Suppressor macrophage treated with lipopolysaccharide for 1 hour (primary cell): ENCODE measurements at regions not wholly inside any gene's neighbourhood (a gene's known extent, or its start where the extent isn't known, plus 50 kb on each side); places are given as distances from the start of the nearest gene placed in this dataset.

Experiments
- DNase-seq, 3 donors: peaks; one replicate each; pipeline ENCODE4 v3.0.0-alpha.2; 2020 to 2022

- no peak for DNase-seq
These were observed 358.2 kb upstream of the CLNK start for GRCh38 chr4:11042760-11043159.

DNA sequence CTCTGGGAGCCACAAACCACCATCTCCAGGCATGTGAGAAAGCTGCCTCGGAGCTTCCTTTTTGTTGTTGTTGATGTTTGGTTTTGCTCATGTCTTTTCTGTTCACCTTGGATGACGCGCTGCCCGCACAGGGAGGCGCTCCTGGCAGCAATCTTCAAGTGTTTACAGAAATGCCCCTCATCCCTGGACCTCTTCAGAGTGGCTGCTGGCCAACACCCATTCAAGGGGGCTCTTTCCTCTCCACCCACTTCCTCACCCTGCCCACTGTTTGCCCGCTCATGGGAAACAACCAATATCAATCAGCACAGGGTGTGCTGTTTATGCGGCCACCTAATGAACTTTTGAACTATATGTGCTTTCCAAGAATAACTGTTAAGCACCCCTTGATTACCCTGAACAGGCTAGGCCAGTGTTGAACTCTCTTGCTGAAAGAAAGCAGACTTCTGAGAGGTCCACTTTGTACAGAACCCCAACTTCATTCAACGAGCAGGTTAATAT, 355.1 kb upstream of the CLNK start:
- DNase-seq = no peak

DNA sequence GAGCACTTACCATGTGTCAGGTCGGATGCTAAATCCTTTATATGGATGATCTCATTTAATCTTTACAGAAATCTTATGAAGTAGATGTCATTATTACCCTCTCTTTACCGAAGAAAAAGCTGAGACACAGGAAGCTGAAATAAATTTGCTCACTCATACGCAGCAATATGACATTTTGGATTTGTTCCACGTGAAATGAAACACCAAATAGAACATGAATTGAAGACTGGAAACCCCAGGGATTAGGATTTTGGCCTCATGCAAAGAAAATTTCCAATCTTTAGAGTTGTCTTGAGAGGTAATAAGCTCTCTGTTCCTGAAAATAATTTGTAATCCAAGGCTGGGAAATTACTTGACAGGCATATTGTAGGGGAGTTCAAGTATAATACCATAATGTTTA, 354.4 kb upstream of the CLNK start:
- no peak for DNase-seq

DNA sequence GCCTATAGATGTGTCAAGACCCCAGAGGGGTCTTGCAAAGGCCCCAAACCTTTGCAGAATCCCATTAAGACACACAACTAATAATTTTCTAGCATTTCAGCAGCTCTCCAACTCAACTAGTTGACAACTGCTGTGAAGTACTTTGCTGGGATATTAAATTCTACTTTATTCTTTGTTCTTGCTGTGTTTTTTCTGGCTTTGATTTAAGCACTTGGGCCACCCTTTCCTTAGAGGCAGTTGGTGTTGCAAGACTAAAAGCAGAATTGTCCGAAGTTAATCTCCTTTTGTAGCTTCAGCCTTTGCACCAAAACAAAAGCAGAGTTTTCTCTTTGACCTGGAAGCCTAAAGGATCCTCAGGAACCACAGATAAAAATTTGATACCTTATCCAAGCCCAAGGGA, 353.1 kb upstream of the CLNK start:
- no peak for DNase-seq

GRCh38 chr4:11028334-11028733, 343.8 kb upstream of the CLNK start:
- DNase-seq = no peak

GRCh38 chr4:11021333-11021732, 336.8 kb upstream of the CLNK start:
- DNase-seq = no peak

DNA sequence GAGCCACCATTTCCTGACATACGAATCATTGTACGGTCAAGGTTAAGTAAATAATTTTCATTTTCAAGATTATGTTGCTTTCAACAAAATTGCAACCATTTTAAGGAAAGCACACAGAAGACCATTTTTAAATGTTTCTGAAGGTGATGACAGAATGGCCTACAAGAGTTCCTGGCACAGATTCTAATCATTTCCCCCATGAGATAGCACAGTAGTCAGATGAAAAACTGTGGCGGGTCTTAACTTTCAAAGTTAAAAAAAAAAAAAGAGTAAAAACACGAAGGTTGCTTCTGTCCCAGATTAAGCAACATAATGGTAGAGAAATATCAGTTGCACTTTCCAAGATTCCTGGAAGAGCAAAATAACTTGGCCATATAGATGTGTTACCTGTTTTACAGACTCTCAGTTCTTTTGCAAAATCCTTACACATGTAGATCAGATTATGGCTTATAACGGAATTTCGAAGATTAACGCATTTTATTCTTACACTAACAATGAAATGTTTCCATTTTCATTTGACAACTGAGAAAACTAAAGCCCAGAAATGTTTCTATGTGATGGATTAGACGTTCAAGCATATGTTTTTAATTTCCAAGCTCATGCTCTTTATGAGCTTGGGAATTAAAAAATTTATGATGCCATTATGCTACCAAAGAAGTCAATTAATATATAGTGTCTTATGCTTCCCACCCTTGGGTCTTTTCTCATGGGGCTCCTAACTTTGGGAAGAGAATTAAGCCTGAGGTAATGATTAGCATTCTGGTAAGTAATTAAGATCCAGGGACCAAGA, 335.1 kb upstream of the CLNK start:
- DNase-seq = no peak

DNA sequence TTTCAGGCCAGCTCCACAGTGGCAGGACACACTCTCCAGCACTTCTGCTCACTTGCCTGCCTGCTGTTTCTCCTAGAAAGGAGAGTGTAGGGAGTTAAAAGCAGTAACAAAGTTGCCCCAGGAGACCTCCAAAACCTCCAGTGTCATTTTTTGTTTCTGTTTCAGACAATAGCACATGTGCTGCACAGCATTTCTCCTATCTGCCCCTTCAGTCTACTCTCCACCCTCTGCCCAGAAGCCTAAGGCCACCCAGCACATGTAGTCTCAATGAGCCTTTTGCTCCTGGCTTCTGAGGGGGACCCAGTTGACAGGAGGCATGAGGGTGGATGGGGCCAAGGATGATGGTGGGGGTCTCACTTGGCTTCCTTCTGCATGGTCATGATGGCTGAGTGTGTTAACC, 329.6 kb upstream of the CLNK start:
- no peak for DNase-seq

GRCh38 chr4:11013094-11013664, 328.6 kb upstream of the CLNK start:
- DNase-seq = no peak

DNA sequence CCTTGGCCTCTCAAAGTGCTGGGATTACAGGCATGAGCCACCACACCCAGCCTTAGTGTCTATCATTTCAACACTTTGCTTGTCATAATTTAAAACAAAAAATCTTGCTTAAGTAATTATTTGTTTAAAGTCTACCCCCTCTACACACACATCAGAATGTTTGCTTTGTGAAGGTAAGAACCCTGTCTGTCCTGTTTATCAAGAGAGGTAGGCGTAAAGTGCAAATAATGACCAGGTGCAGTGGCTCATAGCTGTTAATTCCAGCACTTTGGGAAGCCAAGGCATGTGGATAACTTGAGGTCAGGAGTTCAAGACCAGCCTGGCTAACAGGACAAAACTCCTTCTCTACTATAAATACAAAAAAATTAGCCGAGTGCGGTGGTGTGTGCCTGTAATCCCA, 326.7 kb upstream of the CLNK start:
- DNase-seq = no peak

- DNase-seq = no peak
These were observed 326.1 kb upstream of the CLNK start for GRCh38 chr4:11010624-11011023.

- no peak for DNase-seq
These were observed 324.7 kb upstream of the CLNK start for GRCh38 chr4:11009281-11009680.

DNA sequence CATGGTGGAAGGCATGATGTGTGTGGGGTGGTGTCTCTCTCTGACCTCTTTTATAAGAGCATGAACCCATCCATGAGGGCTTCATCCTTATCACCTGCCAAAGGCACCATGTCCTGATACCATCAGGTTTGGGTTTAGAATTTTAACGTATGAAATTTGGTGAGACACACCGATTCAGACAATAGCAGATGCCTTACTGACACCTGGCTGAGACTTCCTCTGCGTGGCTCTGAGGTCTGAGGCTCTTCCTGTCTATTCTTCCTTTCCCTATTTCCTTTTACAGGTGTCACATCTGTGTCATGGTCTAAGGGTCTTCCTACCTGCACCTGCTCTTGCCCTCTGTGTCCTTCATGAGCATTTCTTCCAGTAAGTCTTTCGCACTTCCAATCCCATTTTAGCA, 320.7 kb upstream of the CLNK start:
- DNase-seq = no peak

GRCh38 chr4:11004818-11005217, 320.2 kb upstream of the CLNK start:
- no peak for DNase-seq

- DNase-seq = no peak
These were observed 318.4 kb upstream of the CLNK start for GRCh38 chr4:11002961-11003360.

- DNase-seq = no peak
These were observed 314.3 kb upstream of the CLNK start for GRCh38 chr4:10998846-10999245.

GRCh38 chr4:10984815-10985214, 300.2 kb upstream of the CLNK start:
- DNase-seq = no peak

DNA sequence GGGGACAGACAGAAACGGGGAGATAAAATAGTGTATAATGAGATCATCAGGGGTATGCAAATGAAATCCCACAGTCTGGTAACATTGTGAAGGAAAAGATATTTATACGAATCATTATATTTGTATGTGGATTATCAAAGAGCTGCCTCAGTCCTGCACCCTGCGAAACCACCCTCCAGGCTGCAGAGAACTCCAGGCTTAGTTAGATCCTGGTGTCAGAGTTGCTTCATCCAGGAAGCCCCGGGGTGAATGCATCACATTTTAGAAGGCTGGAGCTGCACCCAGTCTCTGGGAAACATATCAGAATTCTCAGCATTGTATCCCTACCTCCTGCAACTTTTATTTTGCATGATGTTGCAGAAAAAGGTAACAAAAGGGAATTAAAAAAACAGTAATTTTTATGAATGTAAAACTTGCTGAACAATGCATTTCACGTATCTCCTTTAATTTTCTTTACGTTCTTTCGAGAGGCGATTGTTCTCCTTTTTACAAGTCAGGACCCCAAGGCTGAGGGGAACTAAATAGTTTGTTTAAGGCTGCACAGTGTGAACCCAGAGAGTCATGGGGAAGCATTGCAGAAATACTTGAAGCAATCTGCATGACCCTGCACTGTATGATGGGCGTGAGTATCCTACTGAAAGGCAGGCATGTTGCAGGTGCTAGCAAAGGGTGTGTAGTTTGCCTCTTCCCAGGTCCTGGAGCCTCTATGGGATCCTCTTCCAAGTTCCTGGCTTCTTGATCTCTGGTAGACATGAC, 299.5 kb upstream of the CLNK start:
- peak; percentile 27 to 43 (median 34) for DNase-seq

GRCh38 chr4:10983268-10983667, 298.7 kb upstream of the CLNK start:
- no peak for DNase-seq

DNA sequence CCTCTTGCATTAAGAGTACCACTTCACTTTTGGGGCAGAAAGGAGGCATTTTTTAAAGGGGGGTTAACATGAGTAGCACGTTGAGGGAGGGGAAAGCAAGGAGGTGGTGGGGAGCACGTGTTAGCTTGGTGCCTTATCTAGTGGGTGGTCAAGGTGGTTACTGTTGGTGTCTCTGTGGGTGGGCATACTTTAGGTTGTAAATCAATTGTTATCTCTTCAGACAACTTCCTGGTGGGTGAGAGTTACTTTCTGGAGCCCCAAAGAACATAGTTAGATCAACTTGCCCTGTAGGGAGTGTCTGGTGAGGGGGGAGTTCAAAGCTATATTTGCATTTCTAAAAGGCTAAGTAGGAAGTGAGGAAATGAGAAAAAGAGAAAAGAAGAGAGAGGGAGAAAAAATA, 297.7 kb upstream of the CLNK start:
- DNase-seq = no peak

GRCh38 chr4:10981576-10981975, 297.0 kb upstream of the CLNK start:
- no peak for DNase-seq

DNA sequence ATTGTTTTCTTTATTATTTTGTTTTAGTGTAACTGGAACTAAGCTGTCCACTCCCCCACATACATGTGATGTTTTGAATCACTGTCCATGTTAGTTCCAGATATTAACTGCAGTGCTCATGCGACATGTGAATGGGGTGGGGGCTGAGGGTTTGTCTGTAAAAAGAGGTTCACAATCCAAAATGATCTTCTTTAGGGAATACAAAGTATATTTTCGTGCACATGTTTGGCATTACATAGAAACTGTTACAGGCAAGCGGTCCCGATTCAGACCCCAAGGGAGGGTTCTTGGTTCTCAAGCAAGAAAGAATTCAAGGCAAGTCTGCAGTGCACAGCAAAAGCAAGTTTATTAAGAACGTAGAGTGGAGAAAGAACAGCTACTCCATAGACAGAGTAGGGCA, 296.5 kb upstream of the CLNK start:
- no peak for DNase-seq

- no peak for DNase-seq
These were observed 294.5 kb upstream of the CLNK start for GRCh38 chr4:10979032-10979431.

- peak; percentile 31 to 61 (median 50) for DNase-seq
These were observed 293.0 kb upstream of the CLNK start for GRCh38 chr4:10977534-10977933.
